NCI-H748 treated with DMSO at 0.1 percent for 48 hours (cell line): ENCODE measurements at regions not wholly inside any gene's neighbourhood (a gene's known extent, or its start where the extent isn't known, plus 50 kb on each side); places are given as distances from the start of the nearest gene placed in this dataset.

Experiments
- DNase-seq: peaks from one replicate; lab custom pipeline; 2025; lab: John Stamatoyannopoulos, UW

DNA sequence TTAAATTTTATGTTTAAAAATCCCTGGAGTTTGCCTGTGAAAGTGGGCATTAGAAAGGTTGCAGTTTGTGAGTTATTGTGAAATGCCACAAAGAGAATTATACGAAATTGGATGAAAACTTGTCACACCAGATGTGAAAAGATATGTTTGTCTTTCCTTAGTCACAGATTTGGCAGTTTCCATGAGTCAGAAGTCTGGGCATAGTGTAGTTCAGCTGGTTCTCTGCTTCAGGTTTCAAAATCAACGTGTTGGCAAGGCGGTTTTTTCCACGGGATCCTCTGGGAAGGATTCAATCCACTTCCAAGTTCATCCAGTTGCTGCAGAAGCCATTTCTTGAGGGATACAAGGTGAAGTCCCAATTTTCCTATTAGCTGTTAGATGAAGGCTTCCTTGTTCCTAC lies 658.0 kb upstream of the CDH2 start:
- no peak for DNase-seq

DNA sequence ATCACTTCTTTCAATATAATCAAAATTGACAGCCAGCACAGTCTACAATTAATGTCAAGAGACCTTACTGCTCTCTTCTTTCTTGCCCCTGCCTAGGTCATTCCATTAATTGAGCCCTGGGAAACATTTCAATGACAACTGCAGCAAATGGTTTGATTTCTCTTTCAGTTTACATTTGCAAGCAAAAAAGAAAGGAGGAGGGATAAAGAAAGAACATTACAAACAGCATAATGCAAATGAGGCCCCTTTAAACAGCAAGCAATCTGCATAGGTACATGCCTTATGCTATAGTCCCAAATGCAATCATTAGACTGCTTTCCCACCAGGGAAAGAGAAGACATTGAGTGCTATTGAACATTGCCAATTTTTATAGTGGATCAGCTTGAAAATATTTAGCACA lies 655.0 kb upstream of the CDH2 start:
- DNase-seq, result no peak

DNA sequence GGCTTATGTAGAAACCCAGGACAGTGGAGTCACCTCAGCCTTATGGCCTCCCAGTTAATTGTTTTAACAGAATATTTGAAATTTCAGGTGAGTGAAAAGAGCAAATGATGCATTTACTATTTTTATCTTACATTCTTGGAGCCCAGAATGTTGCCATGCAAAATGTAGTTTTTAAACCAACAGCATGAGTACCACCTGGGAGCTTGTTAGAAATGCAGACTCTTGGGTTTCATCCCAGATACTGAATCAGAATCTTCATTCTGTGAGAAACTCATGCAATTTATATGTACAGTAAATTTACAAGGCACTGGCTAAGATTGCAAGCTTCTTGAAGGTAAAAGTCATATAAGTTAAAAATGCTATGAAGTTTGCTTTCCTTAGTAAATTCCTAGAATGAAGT lies 654.5 kb upstream of the CDH2 start:
- DNase-seq, result no peak

DNA sequence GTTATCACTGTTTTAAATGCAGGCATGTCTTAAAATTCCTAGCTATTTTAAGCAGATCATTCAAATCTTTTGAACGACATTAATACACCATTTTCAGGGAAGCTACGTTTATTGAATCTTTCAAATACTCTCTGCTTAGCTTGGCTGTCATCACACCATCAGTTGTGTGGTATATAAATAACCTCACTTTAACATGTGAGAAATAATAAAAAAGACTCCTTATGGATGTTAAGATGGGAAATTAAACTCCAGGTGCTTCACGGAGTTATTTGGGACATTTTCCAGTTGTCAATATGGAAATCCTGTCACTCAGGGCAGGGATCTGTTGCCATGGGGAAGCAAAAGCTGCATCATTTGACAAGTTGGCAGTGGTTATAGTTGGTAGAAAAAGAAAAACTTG lies 649.2 kb upstream of the CDH2 start:
- no peak for DNase-seq

DNA sequence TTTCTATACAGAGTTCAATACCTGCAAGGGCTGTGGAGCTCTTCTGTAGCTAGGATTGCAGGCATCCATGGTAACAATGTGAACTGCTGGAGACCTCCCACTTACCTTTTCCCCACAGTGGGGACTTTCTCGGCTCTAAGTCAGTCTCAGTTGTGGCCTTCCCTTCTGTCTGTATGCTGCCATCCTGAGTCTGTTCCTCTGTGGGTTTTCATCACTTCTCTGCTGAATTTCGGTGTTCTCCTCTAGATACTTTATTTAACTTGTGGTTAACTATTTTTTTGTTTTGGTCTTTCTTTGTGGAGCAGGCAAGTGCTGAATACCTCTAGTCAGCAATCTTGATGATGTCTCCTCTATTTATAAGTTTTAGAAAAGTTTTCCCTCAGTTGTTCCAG lies 647.2 kb upstream of the CDH2 start:
- DNase-seq, result no peak

DNA sequence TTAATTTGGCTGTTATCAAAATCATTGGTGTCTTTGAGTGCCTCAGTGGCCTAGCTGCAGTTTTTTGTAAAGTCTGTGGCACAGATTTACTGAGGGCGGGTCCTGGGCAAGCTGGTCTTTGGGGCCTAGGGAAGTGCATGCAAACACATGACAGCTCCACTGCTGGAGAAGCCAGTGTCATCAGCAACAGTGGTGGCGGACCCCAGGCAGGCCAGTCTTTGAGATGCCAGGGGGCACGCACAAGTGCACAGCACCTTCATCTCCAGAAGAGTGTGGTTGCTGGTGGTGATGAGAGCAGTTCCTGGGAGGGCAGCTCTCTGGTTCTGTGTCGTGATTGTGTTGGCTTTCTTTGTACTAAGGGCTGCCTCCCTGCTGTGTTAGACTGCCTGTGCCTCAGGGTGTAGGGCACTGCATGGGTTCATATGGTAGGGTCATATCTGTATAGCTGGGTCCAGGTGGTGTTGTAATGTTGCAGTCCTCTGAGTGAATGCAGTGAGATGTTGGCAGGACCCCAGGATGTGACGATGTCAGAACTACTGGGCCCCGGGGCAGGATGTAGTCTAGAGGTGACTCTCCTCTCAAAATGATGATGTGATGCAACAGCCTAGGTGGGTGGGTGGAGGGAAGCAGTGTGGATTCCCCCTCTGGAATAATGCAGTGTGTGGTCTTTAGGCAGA lies 646.7 kb upstream of the CDH2 start:
- DNase-seq, result no peak

DNA sequence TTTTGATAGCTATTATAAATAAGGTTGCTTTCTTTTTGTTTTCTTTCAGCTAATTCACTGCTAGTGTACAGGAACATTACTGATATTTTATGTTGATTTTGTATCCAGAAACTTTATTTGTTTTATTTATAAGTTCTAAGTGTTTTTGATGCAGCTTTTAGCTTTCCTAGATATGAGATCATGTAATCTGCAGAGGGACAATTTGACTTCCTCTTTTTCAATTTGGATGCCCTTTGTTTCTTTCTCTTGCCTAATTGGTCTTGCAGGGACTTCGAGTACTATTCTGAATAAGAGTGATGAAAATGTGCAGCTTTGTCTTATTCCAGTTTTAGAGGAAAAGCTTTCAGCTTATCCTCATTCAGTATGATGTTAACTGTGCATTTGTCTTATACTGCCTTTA lies 643.4 kb upstream of the CDH2 start:
- DNase-seq, result no peak

DNA sequence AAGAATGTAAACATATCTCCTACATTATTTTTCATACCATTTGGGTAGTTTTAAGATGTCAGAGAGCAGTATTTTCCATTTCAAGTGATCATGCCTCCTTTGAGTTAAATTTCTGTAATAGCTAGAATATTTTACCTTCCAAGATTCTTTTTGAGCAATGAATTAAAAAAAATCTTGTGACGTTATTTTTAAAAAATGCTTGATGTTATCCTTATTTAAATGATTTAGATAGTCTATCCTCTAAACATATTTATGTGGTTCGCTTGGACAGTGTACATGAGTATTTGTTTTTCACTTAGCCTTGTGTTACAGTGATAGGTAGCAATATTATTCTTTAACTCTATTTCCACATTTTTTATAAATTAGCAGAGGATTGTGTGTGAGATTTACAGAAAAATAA lies 639.2 kb upstream of the CDH2 start:
- no peak for DNase-seq

DNA sequence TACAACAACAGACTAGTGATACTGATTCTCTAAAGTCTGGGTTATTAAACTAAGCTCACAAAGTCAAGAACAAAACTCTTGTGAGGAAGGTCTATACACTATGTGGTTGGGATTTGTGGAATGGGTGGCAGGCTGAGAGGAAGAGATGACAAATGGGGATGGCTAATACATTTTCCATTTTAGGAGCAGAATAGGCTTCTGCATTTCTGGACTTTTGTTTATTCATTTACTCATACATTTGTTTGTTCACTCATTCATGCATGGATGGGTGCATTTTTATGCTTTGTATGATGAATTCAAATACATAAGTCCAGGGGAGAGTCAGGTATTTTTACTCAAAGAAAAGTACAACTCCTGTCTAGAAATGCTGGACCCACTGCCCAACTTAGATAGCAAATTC lies 637.4 kb upstream of the CDH2 start:
- DNase-seq, result no peak

DNA sequence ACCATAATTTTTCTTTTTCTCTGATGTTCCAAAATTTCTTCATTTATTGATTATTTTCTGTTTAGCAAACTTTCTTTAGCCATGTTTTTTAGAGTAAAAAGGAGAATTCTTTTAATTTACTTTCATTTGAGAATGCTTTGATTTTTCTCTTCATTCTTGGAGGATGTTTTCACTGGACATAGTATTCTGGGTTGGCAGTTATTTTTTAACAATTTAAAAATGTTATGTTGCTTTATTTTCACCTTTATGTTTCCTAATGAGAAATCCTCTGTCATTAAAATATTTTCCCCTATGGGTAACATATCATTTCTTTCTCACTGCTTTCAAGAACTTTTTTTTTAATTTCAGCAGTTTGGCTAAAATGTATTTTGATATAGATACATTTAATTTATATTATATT lies 631.4 kb upstream of the CDH2 start:
- no peak for DNase-seq

DNA sequence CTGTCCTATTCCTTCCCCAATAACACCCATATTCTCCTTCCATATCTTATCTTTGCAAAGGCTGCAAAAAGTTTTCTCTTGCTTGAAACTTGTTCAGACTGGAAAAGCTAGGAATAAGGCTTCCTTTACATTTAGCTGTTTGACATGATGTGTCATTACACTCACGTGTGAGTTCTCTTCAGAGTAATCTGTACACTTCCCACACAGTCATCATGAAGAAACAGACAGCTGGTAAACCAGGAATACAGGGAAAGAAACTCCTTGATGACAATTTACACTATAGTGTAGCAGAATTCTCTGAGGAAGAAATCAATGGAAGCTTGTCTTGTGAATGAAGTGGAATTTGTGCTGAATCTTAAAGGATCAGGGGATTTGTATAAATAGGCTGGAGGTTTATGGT lies 628.6 kb upstream of the CDH2 start:
- no peak for DNase-seq

DNA sequence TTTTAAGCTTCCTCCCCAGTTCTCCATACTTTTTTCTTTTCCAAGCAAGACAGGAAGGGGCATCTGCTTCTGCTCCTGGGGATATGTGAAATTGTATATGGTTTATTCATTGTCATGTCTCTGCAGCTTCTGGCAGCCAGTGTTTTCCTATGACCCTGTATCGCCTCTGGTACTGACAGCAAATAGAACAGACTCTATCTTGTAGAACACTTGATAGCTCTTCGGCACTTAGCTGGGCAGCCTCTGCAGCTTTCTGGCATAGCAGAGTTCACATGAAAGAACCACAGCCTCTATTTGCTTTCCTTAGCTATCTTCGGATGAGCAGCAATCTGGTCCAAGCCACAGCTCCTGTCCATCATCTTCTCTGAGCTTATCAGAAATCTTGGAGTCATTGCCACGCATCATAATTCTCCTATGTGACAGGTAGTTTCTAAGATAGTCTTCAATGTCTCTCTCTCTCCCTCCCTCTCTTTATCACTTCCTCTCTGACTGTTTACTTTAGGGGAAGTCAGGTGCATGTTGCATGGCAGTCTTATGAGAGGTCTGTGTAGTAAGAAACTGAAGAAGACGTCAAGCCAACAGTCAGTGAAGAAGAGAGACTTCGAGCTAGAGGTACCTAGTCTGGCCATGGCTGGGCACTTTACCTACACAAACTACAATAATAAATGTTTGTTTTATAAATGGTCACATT lies 627.7 kb upstream of the CDH2 start:
- DNase-seq, result no peak

DNA sequence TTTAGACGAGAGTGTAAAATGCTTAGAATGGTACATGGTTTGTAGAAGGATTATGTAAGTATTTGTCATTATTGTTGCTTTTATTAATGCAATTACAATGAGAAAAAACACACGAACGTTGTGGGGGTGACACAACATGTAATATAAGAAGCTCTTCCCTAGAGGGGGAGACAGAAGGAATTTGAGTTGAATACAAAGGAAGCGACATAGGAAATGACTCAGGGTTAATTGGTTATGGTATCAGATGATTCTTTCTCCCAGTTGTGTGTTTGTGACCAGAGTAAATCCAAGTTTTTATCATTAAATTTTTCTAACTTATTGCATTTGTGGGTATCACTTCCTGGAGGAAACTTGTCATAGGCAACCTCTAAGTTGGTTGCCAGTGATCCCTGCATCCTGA lies 625.6 kb upstream of the CDH2 start:
- DNase-seq, result no peak

DNA sequence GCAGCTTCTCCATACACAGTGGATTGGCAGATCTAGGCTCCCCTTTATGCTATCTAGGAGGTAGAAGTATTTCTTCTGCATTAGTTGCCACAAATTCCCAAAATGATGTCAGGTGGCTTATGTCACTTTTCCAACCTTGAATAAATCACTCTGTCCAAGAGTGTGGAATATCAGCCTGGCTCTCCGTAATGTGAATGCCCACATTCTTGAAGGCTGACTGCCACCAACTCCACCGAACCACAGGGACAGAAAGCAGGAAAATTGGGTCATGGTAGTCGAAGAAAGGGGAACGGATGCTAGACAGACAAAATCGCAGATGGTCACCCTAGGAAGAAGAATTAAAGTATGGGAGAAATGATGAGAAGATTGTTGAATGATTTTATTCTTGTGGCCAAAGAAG lies 624.9 kb upstream of the CDH2 start:
- DNase-seq, result no peak

DNA sequence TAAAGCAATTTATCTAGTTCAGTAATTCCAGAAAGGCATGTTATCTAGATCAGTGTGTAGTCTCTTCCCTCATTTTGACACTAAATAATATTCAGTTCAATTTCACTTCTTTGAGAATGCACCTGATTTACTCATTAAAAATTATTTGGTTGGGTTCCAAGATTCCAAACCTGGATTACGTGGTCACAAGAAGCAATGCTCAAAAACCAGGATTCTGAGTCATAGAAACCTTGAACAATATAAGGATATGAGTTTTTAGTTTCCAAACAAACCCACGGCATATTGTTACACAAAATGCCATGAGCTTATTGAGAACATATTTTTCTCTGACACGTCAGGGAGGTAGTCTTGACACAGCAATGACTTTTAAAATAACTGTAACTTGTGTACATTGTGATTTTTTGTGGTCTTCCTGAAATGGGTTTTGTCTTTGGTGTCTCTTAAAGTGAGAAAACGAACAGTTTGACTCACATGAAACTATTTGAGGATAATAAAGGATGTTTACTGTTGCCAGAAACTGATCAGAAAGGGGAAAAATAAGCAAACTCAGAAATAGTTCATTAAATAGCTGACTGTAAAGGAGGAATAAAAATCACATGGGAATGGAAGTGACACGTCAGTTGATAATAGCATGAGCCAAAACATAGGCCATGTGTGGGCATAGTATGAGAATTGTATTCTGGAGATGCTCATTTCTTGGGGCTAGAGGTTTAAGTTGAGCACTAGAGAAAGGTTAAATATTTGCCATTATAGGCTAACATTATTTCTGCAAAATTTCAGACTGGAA lies 617.7 kb upstream of the CDH2 start:
- DNase-seq, result no peak

DNA sequence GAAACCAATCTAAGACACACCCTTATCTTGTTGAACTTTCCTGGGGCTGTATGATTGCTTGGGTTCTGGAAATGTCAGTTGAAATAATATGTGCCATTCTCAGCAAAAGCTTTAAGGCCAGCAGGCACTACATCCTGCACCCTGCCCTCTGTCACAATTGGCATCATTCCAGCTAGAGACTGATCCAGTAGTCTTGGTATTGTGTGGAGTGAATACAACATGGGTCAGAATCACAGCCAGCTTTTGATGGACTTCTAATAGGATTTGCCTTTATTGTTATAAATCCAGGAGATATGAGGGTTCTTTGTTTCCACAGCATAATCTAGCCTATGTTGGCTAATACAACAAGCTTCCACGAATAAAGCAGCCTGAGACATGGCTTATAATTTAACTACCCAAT lies 617.0 kb upstream of the CDH2 start:
- peak; percentile 7 for DNase-seq

DNA sequence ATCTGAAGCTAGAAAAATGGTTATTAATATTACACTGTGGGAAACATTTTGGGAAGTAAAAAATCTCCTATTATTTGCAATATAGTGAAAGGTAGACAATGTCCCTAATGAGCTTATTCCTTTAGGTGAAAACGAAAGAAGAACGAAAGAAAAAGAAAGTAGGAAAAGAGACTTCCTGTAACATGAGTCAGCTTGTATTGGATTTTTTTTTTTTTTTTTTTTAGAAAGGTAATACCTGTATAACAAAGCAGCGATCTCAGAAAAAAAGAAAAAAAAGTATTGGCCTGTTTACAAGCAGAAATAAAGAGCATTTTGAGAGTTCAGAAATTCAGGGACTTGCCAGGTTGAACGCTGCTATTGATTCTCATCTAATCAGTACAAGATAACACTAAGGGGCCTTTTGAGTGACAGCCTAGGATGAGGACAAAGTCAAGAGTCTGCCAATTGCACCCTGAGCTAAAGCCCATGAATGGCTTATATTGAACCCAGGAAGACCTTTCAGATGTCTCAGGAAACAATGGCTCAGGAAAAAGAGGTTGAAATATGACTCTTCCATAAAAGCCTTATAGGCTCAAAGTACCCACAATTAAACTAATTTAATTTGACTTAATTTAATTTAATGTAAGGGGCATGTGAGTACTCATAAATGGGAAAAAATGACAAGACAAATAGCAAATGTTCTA lies 615.6 kb upstream of the CDH2 start:
- peak; percentile 47 for DNase-seq

DNA sequence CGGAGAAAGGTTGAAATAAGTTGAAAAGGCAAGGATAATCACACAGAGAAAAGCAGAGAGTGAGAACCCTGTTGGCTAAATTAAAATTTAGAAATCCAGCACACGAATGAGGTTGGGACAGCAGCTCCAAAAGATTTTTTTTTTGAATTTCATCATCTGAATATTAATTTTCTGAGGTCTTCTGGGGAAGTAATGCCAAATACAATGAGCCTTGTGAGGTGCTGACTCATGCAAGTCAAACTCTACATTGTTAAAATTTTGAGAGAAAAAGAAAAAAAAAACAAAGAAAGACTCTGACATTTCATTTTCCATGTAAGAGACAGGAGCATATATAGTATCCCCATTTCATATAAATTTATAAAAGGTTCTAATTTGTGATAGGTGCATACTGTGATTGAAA lies 614.2 kb upstream of the CDH2 start:
- DNase-seq, result no peak

DNA sequence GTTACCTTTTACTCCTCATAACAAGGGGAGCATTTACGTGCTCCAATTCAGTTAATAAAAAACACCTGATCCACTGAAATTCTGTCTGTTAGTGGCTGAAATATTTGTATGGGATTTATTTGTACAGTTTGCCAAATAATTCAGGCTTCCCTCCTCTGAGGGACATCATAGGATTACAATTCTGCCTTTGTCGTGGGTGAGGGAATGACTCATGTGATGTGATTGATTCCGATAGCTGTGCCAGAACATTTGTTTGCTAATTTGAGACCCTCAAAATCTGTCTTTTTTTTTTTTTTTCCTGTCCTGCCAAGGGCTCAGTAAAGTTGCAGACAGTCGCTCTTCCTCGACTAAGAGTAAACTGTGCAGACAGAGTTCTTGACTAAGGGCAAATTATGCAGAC lies 612.6 kb upstream of the CDH2 start:
- no peak for DNase-seq

DNA sequence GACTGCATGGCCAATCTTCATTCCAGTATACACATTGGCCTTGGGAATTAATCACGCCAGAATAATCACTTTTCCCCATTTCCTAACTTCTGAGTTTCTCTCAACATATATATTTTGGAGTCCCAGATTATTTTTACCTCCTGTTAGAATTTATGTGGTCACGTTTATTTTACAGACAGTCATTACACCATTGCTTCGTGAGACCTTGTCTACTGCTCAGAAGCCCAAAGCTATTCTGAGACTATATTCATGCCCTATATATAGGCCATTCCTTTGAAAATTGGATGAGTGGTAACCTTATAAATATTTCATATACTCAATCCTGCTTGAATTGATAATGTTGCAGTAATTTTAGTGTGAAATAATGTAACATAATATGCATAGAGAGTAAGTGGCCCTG lies 610.0 kb upstream of the CDH2 start:
- no peak for DNase-seq

DNA sequence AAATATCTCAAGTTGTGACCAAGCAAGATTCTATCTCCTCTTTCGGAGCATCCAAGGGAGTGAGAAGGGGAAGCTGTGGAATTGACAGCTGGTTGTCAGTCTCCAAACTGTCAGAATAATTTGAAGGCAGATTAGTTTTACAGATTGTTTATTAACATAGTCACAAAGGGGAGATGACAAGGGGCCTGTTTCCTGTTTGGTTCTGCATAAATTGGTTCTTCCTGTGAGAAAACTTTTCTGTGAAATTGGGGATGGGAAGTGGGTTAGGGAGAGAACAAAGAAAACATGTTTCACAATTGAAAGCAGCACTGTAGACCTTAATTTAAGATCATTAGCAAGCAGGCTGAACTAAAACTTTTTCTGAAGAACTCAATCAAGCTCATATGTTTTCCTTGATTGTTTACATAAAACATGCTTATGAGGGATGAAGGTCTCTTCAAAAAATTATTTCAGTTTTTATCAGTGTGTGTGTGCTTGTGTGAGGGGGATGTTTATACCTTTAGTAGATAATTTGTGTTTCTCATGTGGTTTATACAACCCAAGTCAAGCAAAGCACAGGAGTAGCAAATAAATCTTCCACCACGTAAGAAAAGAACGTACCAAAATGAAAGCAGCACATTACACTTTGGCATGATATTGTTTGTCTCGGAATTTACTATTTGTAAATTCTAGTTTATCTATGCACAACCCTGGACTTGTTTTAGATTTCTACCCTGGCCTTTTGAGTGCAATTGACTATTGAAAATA lies 604.9 kb upstream of the CDH2 start:
- no peak for DNase-seq

DNA sequence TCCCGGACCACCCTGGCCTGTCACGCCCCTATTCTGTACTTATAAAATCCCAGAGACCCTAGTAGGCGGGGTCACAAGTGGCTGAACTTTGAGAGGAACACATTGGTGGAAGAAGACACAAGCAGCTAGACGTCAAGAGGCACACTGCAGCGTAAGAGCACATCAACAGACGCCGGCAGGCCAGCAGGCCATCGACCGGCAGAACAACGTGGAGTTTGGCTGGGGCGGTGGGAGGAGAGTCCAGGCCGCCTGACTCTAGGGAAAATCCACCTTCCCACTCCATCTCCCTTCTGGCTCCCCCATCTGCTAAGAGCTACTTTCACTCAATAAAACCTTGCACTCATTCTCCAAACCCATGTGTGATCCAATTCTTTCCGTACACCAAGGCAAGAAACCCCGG lies 601.8 kb upstream of the CDH2 start:
- no peak for DNase-seq
